Stomach smooth muscle (tissue), 2 donors: ENCODE measurements at regions not wholly inside any gene's neighbourhood (a gene's known extent, or its start where the extent isn't known, plus 50 kb on each side); places are given as distances from the start of the nearest gene placed in this dataset.

Experiments
- H3K27ac ChIP-seq: one replicate; pipeline ENCODE4 v1.7.0; 2013; ENCODE audit warnings: mild to moderate bottlenecking, low read length, inconsistent platforms
- H3K27me3 ChIP-seq, 2 donors: one replicate each; pipeline ENCODE4 v1.7.0; 2013; ENCODE audit warnings: low read length in 2 of 2; ENCODE audit not compliant: insufficient read depth in 2 of 2, control insufficient read depth in 1 of 2
- H3K36me3 ChIP-seq, 2 donors: one replicate each; pipeline ENCODE4 v1.7.0; 2013; ENCODE audit warnings: low read length in 2 of 2; ENCODE audit not compliant: control insufficient read depth in 2 of 2, insufficient read depth in 2 of 2
- H3K4me1 ChIP-seq: one replicate; pipeline ENCODE4 v1.7.0; 2013; ENCODE audit warnings: low read length; ENCODE audit not compliant: control insufficient read depth, insufficient read depth
- H3K4me3 ChIP-seq, 2 donors: one replicate each; pipeline ENCODE4 v1.7.0; 2013; ENCODE audit warnings: low read length in 2 of 2
- H3K9ac ChIP-seq, 2 donors: one replicate each; pipeline ENCODE4 v1.7.0; 2013; ENCODE audit warnings: low read length in 2 of 2, mild to moderate bottlenecking in 1 of 2
- H3K9me3 ChIP-seq, 2 donors: one replicate each; pipeline ENCODE4 v1.7.0; 2013; ENCODE audit warnings: low read length in 2 of 2; ENCODE audit not compliant: control insufficient read depth in 2 of 2
- donor health status: healthy.
- donor health status: Pancreatic carcinoma.

GRCh38 chr21:28827422-28827821 lies 165.3 kb downstream of the LTN1 start:
- Histone ChIP-seq H3K27me3 (no peaks in the 10 kb centered on the region), H3K9ac (no peak overlapping the region), H3K9me3 (no peaks in the 10 kb centered on the region), H3K4me1 (peaks cover 10% of the 10 kb centered on the region), H3K4me3 (no peak overlapping the region), H3K36me3 (no peaks in the 10 kb centered on the region), H3K27ac (no peak overlapping the region)

- H3K4me3 ChIP-seq = no peak overlapping the region
- no peak overlapping the region for H3K27ac ChIP-seq
Observed at GRCh38 chr21:28826569-28826968, 166.1 kb downstream of the LTN1 start.

GRCh38 chr21:28826021-28826420 lies 166.7 kb downstream of the LTN1 start:
- H3K27ac ChIP-seq = no peak overlapping the region
- H3K36me3 ChIP-seq = no peaks in the 10 kb centered on the region
- no peaks in the 10 kb centered on the region for H3K27me3 ChIP-seq
- H3K4me3 ChIP-seq = no peak overlapping the region
- no peak overlapping the region for H3K9ac ChIP-seq
- H3K4me1 ChIP-seq = peaks cover 10% of the 10 kb centered on the region
- H3K9me3 ChIP-seq = no peaks in the 10 kb centered on the region

More at GRCh38 chr21:28826569-28826968, 166.1 kb downstream of the LTN1 start:
- peaks cover 10% of the 10 kb centered on the region for H3K4me1 ChIP-seq
- no peaks in the 10 kb centered on the region for H3K27me3 ChIP-seq
- no peak overlapping the region for H3K9ac ChIP-seq
- H3K9me3 ChIP-seq = no peaks in the 10 kb centered on the region
- no peaks in the 10 kb centered on the region for H3K36me3 ChIP-seq

- H3K27me3 ChIP-seq = no peaks in the 10 kb centered on the region
- no peak overlapping the region for H3K9ac ChIP-seq
- no peak overlapping the region for H3K4me3 ChIP-seq
- H3K36me3 ChIP-seq = no peaks in the 10 kb centered on the region
- peaks cover 10% of the 10 kb centered on the region for H3K4me1 ChIP-seq
- peak overlapping the region; percentile 32 for H3K27ac ChIP-seq
- H3K9me3 ChIP-seq = no peaks in the 10 kb centered on the region
Observed at GRCh38 chr21:28823429-28823828, 169.2 kb downstream of the LTN1 start.

- Histone ChIP-seq H3K27ac (no peak overlapping the region), H3K36me3 (no peaks in the 10 kb centered on the region), H3K9me3 (no peaks in the 10 kb centered on the region), H3K4me3 (no peak overlapping the region), H3K27me3 (no peaks in the 10 kb centered on the region), H3K4me1 (peaks cover 10% of the 10 kb centered on the region), H3K9ac (no peak overlapping the region)
Observed at GRCh38 chr21:28822486-28823335, 170.0 kb downstream of the LTN1 start.

GRCh38 chr21:28822123-28822399 lies 170.6 kb downstream of the LTN1 start:
- Histone ChIP-seq H3K4me3 (no peak overlapping the region), H3K4me1 (peaks cover 10% of the 10 kb centered on the region), H3K9me3 (no peaks in the 10 kb centered on the region), H3K9ac (no peak overlapping the region), H3K27me3 (no peaks in the 10 kb centered on the region), H3K36me3 (no peaks in the 10 kb centered on the region), H3K27ac (no peak overlapping the region)

GRCh38 chr21:28821276-28822122 lies 171.2 kb downstream of the LTN1 start:
- no peak overlapping the region for H3K4me3 ChIP-seq
- H3K36me3 ChIP-seq = no peaks in the 10 kb centered on the region
- peaks cover 10% of the 10 kb centered on the region for H3K4me1 ChIP-seq
- H3K9me3 ChIP-seq = no peaks in the 10 kb centered on the region
- H3K27me3 ChIP-seq = no peaks in the 10 kb centered on the region
- H3K9ac ChIP-seq = no peak overlapping the region
- no peak overlapping the region for H3K27ac ChIP-seq

- peaks cover 0 to 3% of the 10 kb centered on the region in 2 donors for H3K9me3 ChIP-seq
- no peaks in the 10 kb centered on the region for H3K27me3 ChIP-seq
- H3K4me1 ChIP-seq = peaks cover 10% of the 10 kb centered on the region
- H3K9ac ChIP-seq = no peak overlapping the region
- no peaks in the 10 kb centered on the region for H3K36me3 ChIP-seq
- H3K4me3 ChIP-seq = no peak overlapping the region
- H3K27ac ChIP-seq = no peak overlapping the region
Observed at GRCh38 chr21:28818663-28819278, 173.9 kb downstream of the LTN1 start.

- Histone ChIP-seq H3K27me3 (no peaks in the 10 kb centered on the region), H3K4me1 (peaks cover 3% of the 10 kb centered on the region), H3K4me3 (no peak overlapping the region), H3K27ac (no peak overlapping the region), H3K36me3 (no peaks in the 10 kb centered on the region), H3K9ac (no peak overlapping the region), H3K9me3 (peaks cover 0 to 3% of the 10 kb centered on the region in 2 donors)
Observed at GRCh38 chr21:28817871-28818270, 174.8 kb downstream of the LTN1 start.

- no peak overlapping the region for H3K9ac ChIP-seq
- no peak overlapping the region for H3K4me3 ChIP-seq
- no peaks in the 10 kb centered on the region for H3K27me3 ChIP-seq
- H3K27ac ChIP-seq = no peak overlapping the region
- H3K36me3 ChIP-seq = no peaks in the 10 kb centered on the region
- no peaks in the 10 kb centered on the region for H3K4me1 ChIP-seq
- H3K9me3 ChIP-seq = peaks cover 0 to 5% of the 10 kb centered on the region in 2 donors
Observed at GRCh38 chr21:28811860-28812259, 180.8 kb downstream of the LTN1 start.
